Astrocyte (in vitro differentiated cells and primary cell): ENCODE measurements at regions not wholly inside any gene's neighbourhood (a gene's known extent, or its start where the extent isn't known, plus 50 kb on each side); places are given as distances from the start of the nearest gene placed in this dataset.

Experiments
- DNase-seq: peaks from one replicate; pipeline ENCODE4 v3.0.0-alpha.2; 2010; ENCODE audit warnings: low read depth
- FAIRE-seq: peaks from 2 replicates; lab custom pipeline; 2011; peaks lifted over from hg19 to GRCh38; lab: Jason Lieb, UNC
- H2AFZ ChIP-seq: 2 replicates; pipeline ENCODE4 v1.6.0; 2012; ENCODE audit warnings: low read depth, low read length, inconsistent platforms
- H3K27ac ChIP-seq: 2 replicates; pipeline ENCODE4 v1.5.1; 2011; ENCODE audit warnings: low read depth, low read length, inconsistent platforms
- H3K27me3 ChIP-seq: 2 replicates; pipeline ENCODE4 v1.6.0; 2011; ENCODE audit warnings: low read length, inconsistent platforms; ENCODE audit not compliant: insufficient read depth
- H3K36me3 ChIP-seq: 2 replicates; pipeline ENCODE4 v1.5.1; 2011; ENCODE audit warnings: low read length, inconsistent platforms; ENCODE audit not compliant: insufficient read depth
- H3K4me1 ChIP-seq: 2 replicates; pipeline ENCODE4 v1.5.1; 2011; ENCODE audit warnings: low read length, inconsistent platforms; ENCODE audit not compliant: insufficient read depth
- H3K4me2 ChIP-seq: 2 replicates; pipeline ENCODE4 v1.6.0; 2012; ENCODE audit warnings: low read length, inconsistent platforms
- H3K4me3 ChIP-seq: 2 replicates; pipeline ENCODE4 v1.5.1; 2011; ENCODE audit warnings: low read depth, mild to moderate bottlenecking, low read length, inconsistent platforms; ENCODE audit not compliant: insufficient read depth
- H3K79me2 ChIP-seq: 2 replicates; pipeline ENCODE4 v1.6.0; 2012; ENCODE audit warnings: mild to moderate bottlenecking, low read length, inconsistent platforms; ENCODE audit not compliant: insufficient read depth
- H3K9ac ChIP-seq: 2 replicates; pipeline ENCODE4 v1.6.0; 2012; ENCODE audit warnings: mild to moderate bottlenecking, low read length, inconsistent platforms
- H3K9me3 ChIP-seq: 2 replicates; pipeline ENCODE4 v1.5.1; 2012; ENCODE audit warnings: low read depth, mild to moderate bottlenecking, low read length, inconsistent platforms; ENCODE audit not compliant: insufficient read depth
- H4K20me1 ChIP-seq: 2 replicates; pipeline ENCODE4 v1.6.0; 2012; ENCODE audit warnings: low read length, inconsistent platforms; ENCODE audit not compliant: insufficient read depth
- H3K27ac Mint-ChIP-seq: one replicate; pipeline ENCODE4 v1.8.0; 2021; ENCODE audit warnings: mild to moderate bottlenecking, mixed read lengths; ENCODE audit not compliant: unreplicated experiment
- H3K27me3 Mint-ChIP-seq: one replicate; pipeline ENCODE4 v1.8.0; 2021; ENCODE audit warnings: low read depth, mixed read lengths; ENCODE audit not compliant: unreplicated experiment
- H3K36me3 Mint-ChIP-seq: one replicate; pipeline ENCODE4 v1.8.0; 2021; ENCODE audit warnings: low read depth, mixed read lengths; ENCODE audit not compliant: unreplicated experiment
- H3K4me1 Mint-ChIP-seq: one replicate; pipeline ENCODE4 v1.8.0; 2021; ENCODE audit warnings: low read depth, mixed read lengths; ENCODE audit not compliant: unreplicated experiment
- H3K4me3 Mint-ChIP-seq: one replicate; pipeline ENCODE4 v1.8.0; 2021; ENCODE audit warnings: mild to moderate bottlenecking, moderate library complexity, mixed read lengths; ENCODE audit not compliant: unreplicated experiment
- H3K9me3 Mint-ChIP-seq: one replicate; pipeline ENCODE4 v1.8.0; 2021; ENCODE audit warnings: mild to moderate bottlenecking, mixed read lengths; ENCODE audit not compliant: unreplicated experiment
- EZH2 ChIP-seq: IDR thresholded peaks from 2 replicates; pipeline ENCODE4 v1.6.1; 2012; ENCODE audit warnings: mild to moderate bottlenecking, low read length, inconsistent platforms; ENCODE audit not compliant: insufficient read depth
- TF ChIP-seq, protein P1 (sequence below): IDR thresholded peaks from 2 replicates; pipeline ENCODE4 v1.5.1; 2011; ENCODE audit warnings: low read depth, mild to moderate bottlenecking, inconsistent platforms, low read length, moderate library complexity; ENCODE audit not compliant: insufficient read depth

DNA sequence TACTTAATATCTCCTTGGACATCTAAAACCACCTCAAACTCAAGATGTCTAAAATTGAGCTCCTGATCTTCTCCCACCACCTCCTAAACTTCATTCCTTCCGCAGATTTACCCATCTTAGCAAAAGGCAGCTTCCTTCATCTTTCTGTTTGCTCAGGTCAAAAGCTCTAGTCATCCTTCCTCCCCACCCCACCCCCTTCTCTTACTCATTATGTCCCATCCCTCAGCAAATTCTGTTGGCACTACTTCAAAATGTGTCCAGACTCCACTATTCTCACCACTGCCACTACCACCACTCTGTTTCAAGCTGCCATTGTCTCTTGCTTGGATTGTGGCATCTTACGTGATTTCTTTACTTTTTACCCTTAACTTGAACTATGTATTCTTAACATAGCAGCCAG lies 59.2 kb upstream of the ZDHHC17 start:
- peak overlapping the region; percentile 56 for H3K27ac Mint-ChIP-seq
- peaks cover 12% of the 10 kb centered on the region for H3K4me1 ChIP-seq
- H3K79me2 ChIP-seq = no peaks in the 10 kb centered on the region
- peak; percentile 41 for FAIRE-seq
- H3K4me3 ChIP-seq = no peak overlapping the region
- no peaks in the 10 kb centered on the region for H3K27me3 Mint-ChIP-seq
- no peak overlapping the region for H3K9ac ChIP-seq
- H3K9me3 Mint-ChIP-seq = no peaks in the 10 kb centered on the region
- no peaks in the 10 kb centered on the region for H3K36me3 Mint-ChIP-seq
- DNase-seq = no peak
- no peak overlapping the region for H2AFZ ChIP-seq
- H3K36me3 ChIP-seq = no peaks in the 10 kb centered on the region
- no peaks in the 10 kb centered on the region for H3K27me3 ChIP-seq
- no peaks in the 10 kb centered on the region for H4K20me1 ChIP-seq
- peaks cover 34% of the 10 kb centered on the region for H3K4me1 Mint-ChIP-seq
- no peak overlapping the region for H3K4me2 ChIP-seq
- no peak overlapping the region for H3K4me3 Mint-ChIP-seq
- H3K9me3 ChIP-seq = no peaks in the 10 kb centered on the region
- TF ChIP-seq, protein P1, sequence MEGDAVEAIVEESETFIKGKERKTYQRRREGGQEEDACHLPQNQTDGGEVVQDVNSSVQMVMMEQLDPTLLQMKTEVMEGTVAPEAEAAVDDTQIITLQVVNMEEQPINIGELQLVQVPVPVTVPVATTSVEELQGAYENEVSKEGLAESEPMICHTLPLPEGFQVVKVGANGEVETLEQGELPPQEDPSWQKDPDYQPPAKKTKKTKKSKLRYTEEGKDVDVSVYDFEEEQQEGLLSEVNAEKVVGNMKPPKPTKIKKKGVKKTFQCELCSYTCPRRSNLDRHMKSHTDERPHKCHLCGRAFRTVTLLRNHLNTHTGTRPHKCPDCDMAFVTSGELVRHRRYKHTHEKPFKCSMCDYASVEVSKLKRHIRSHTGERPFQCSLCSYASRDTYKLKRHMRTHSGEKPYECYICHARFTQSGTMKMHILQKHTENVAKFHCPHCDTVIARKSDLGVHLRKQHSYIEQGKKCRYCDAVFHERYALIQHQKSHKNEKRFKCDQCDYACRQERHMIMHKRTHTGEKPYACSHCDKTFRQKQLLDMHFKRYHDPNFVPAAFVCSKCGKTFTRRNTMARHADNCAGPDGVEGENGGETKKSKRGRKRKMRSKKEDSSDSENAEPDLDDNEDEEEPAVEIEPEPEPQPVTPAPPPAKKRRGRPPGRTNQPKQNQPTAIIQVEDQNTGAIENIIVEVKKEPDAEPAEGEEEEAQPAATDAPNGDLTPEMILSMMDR = no peak
- no peak for TF ChIP-seq EZH2
- H3K27ac ChIP-seq = no peak overlapping the region

DNA sequence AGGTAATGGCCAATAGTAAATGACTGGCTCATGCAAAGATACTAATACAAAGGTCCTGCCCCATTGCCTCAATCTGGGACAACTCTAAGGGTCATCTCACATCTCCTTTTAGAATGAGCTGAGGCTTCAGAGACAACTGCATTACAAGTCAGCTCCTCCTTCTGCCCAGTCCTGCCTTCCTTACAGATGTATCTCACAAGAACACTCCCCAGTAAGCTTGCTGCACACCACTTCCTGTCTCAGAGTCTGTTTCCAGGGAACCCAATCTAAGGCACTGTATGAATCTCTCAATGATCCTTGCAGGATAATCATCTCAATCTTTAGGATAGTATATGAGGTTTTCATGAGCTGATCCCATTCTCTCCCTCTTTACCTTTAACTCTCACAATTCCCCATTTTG lies 57.8 kb upstream of the ZDHHC17 start:
- Mint-ChIP-seq H3K27ac (peak overlapping the region; percentile 88), H3K4me1 (peaks cover 35% of the 10 kb centered on the region), H3K9me3 (no peaks in the 10 kb centered on the region), H3K27me3 (no peaks in the 10 kb centered on the region), H3K36me3 (no peaks in the 10 kb centered on the region), H3K4me3 (no peak overlapping the region)
- no peak overlapping the region for H3K27ac ChIP-seq
- no peaks in the 10 kb centered on the region for H3K27me3 ChIP-seq
- H3K9me3 ChIP-seq = no peaks in the 10 kb centered on the region
- no peak overlapping the region for H3K4me3 ChIP-seq
- no peak overlapping the region for H3K9ac ChIP-seq
- DNase-seq = peak; percentile 27
- no peaks in the 10 kb centered on the region for H3K36me3 ChIP-seq
- no peak for TF ChIP-seq EZH2
- TF ChIP-seq, protein P1 = no peak
- no peaks in the 10 kb centered on the region for H3K79me2 ChIP-seq
- peak overlapping the region; percentile 61 for H2AFZ ChIP-seq
- no peaks in the 10 kb centered on the region for H4K20me1 ChIP-seq
- H3K4me2 ChIP-seq = no peak overlapping the region
- peaks cover 13% of the 10 kb centered on the region for H3K4me1 ChIP-seq
- peak; percentile 20 for FAIRE-seq

DNA sequence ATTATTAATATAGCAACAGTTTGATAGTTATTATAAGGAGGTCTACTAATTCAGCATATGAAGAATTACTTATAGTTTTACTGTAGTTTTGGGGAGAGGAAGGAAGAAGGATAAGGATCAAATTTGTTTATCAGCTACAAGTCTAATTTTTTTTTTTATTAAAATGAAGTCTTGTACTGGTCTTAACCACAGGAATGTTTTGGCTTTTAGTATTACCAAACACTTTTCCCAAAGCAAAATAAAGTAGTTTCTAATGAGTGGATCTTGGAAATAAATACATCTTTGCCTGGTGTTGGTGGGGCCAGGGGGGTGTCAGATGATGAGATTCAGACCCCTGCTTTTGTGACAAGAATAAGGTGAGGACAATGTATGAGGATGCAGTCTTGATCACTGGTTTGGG lies 57.2 kb upstream of the ZDHHC17 start:
- Mint-ChIP-seq H3K27ac (peak overlapping the region; percentile 23), H3K36me3 (no peaks in the 10 kb centered on the region), H3K9me3 (no peaks in the 10 kb centered on the region), H3K27me3 (no peaks in the 10 kb centered on the region), H3K4me3 (no peak overlapping the region), H3K4me1 (peaks cover 41% of the 10 kb centered on the region)
- no peak overlapping the region for H2AFZ ChIP-seq
- no peaks in the 10 kb centered on the region for H3K36me3 ChIP-seq
- no peak overlapping the region for H3K4me2 ChIP-seq
- H3K4me3 ChIP-seq = no peak overlapping the region
- no peaks in the 10 kb centered on the region for H4K20me1 ChIP-seq
- TF ChIP-seq, protein P1 = no peak
- no peak for TF ChIP-seq EZH2
- H3K9ac ChIP-seq = no peak overlapping the region
- no peak for FAIRE-seq
- H3K27me3 ChIP-seq = no peaks in the 10 kb centered on the region
- no peaks in the 10 kb centered on the region for H3K79me2 ChIP-seq
- peak; percentile 42 for DNase-seq
- H3K27ac ChIP-seq = no peak overlapping the region
- no peaks in the 10 kb centered on the region for H3K9me3 ChIP-seq
- peaks cover 17% of the 10 kb centered on the region for H3K4me1 ChIP-seq
